DOHH2 (cell line): ENCODE measurements at regions not wholly inside any gene's neighbourhood (a gene's known extent, or its start where the extent isn't known, plus 50 kb on each side); places are given as distances from the start of the nearest gene placed in this dataset.

Experiments
- H3F3A ChIP-seq: fragments of 200-600 bp; sonication (generic), shearing (Covaris generic); 2 replicates; pipeline ENCODE4 v1.6.0; 2016; ENCODE audit warnings: antibody characterized with exemption, mild to moderate bottlenecking; ENCODE audit not compliant: control insufficient read depth, insufficient read depth
- H3K27ac ChIP-seq: fragments of 200-600 bp; sonication (generic); 2 replicates; pipeline ENCODE4 v1.5.1; 2014; ENCODE audit warnings: low read depth, mild to moderate bottlenecking, low read length, moderate library complexity
- H3K27me3 ChIP-seq: fragments of 200-600 bp; sonication (generic); 2 replicates; pipeline ENCODE4 v1.6.1; 2014; ENCODE audit warnings: mild to moderate bottlenecking, low read length, mixed read lengths; ENCODE audit not compliant: control insufficient read depth
- H3K36me3 ChIP-seq: fragments of 200-600 bp; sonication (generic); 2 replicates; pipeline ENCODE4 v1.6.1; 2014; ENCODE audit warnings: mild to moderate bottlenecking, low read length, moderate library complexity, mixed read lengths; ENCODE audit not compliant: control insufficient read depth
- H3K4me1 ChIP-seq: fragments of 200-600 bp; sonication (generic); 2 replicates; pipeline ENCODE4 v1.6.1; 2014; ENCODE audit warnings: mild to moderate bottlenecking, low read length, mixed read lengths; ENCODE audit not compliant: control insufficient read depth
- H3K4me2 ChIP-seq: fragments of 200-600 bp; sonication (generic); 2 replicates; pipeline ENCODE4 v1.6.0; 2014; ENCODE audit warnings: mild to moderate bottlenecking, low read length, moderate library complexity
- H3K4me3 ChIP-seq: fragments of 200-600 bp; sonication (generic); 2 replicates; pipeline ENCODE4 v1.5.1; 2014; ENCODE audit warnings: mild to moderate bottlenecking, low read length, mixed read lengths
- H3K79me2 ChIP-seq: fragments of 200-600 bp; sonication (generic); 2 replicates; pipeline ENCODE4 v1.6.1; 2014; ENCODE audit warnings: mild to moderate bottlenecking, low read length, mixed read lengths; ENCODE audit not compliant: control insufficient read depth
- H3K9me2 ChIP-seq: fragments of 200-600 bp; sonication (generic); replicated peaks from 2 replicates; pipeline ENCODE4 v1.6.1; 2014; ENCODE audit warnings: mild to moderate bottlenecking, low read length, mixed read lengths; ENCODE audit not compliant: control insufficient read depth
- H3K9me3 ChIP-seq: fragments of 200-600 bp; sonication (generic); 2 replicates; pipeline ENCODE4 v1.6.1; 2014; ENCODE audit warnings: antibody characterized with exemption, low read length, mixed read lengths; ENCODE audit not compliant: control insufficient read depth, insufficient read depth
- H4K20me1 ChIP-seq: fragments of 200-600 bp; sonication (generic); 2 replicates; pipeline ENCODE4 v1.6.0; 2014; ENCODE audit warnings: low read depth, mild to moderate bottlenecking, antibody characterized with exemption, low read length, moderate library complexity; ENCODE audit not compliant: control insufficient read depth, insufficient read depth
- EZH2phosphoT487 ChIP-seq: fragments of 200-600 bp; sonication (generic); IDR thresholded peaks from 2 replicates; pipeline ENCODE4 v1.6.1; 2017; ENCODE audit warnings: borderline replicate concordance, mild to moderate bottlenecking, antibody characterized with exemption, low read length, moderate library complexity, mixed read lengths
- TF ChIP-seq, protein P1 (sequence below): fragments of 200-600 bp; sonication (generic); IDR thresholded peaks from one replicate; pipeline ENCODE4 v1.5.1; 2014; ENCODE audit warnings: antibody characterized with exemption, mild to moderate bottlenecking, low read depth, low read length; ENCODE audit not compliant: poor library complexity, severe bottlenecking

DNA sequence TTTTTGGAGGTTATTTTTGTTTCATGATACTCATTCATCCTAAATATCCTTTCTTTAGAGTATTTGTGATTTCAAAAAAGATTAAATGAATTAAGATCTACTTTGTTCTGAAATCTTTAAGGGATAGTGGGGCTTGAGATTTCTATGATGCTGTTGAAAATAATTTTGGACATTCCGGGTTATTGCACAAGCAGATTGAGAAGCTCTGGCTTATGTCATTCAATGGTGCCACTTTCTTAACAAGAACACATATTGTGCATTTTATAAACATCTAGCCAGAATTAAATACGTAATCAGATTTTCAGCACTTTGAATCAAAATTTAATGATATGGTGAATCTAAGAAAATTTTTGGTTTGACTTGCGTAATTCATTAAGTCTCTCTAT lies 207.7 kb upstream of the COL3A1 start:
- Histone ChIP-seq H3K4me3 (no peak overlapping the region), H3K9me2 (no peaks in the 10 kb centered on the region), H3K27ac (no peak overlapping the region), H3K27me3 (no peaks in the 10 kb centered on the region), H3K36me3 (no peaks in the 10 kb centered on the region), H3K4me2 (no peak overlapping the region), H4K20me1 (no peaks in the 10 kb centered on the region), H3F3A (no peaks in the 10 kb centered on the region), H3K9me3 (no peaks in the 10 kb centered on the region), H3K79me2 (no peaks in the 10 kb centered on the region), H3K4me1 (no peaks in the 10 kb centered on the region)
- TF ChIP-seq, protein P1, sequence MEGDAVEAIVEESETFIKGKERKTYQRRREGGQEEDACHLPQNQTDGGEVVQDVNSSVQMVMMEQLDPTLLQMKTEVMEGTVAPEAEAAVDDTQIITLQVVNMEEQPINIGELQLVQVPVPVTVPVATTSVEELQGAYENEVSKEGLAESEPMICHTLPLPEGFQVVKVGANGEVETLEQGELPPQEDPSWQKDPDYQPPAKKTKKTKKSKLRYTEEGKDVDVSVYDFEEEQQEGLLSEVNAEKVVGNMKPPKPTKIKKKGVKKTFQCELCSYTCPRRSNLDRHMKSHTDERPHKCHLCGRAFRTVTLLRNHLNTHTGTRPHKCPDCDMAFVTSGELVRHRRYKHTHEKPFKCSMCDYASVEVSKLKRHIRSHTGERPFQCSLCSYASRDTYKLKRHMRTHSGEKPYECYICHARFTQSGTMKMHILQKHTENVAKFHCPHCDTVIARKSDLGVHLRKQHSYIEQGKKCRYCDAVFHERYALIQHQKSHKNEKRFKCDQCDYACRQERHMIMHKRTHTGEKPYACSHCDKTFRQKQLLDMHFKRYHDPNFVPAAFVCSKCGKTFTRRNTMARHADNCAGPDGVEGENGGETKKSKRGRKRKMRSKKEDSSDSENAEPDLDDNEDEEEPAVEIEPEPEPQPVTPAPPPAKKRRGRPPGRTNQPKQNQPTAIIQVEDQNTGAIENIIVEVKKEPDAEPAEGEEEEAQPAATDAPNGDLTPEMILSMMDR, result no peak
- no peak for TF ChIP-seq EZH2phosphoT487

DNA sequence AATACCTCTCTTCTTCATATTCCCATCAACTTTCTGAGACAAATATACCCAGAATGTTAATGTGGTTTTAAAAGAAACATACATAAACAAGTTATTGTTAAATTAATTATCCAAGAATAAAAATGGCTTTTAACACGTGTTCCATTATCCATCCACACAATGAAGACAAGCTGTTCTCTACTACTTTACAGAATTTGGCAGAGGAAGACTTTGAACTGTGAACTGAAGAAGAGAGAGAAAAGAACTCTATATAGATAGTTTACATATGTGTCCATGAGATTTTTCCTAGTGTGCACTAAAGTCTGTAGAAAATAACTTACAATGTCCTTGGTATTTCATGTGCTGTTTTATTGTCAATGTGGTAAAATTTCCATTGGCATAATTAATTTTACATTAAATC lies 207.0 kb upstream of the COL3A1 start:
- no peaks in the 10 kb centered on the region for H3K9me2 ChIP-seq
- no peak overlapping the region for H3K4me2 ChIP-seq
- no peaks in the 10 kb centered on the region for H3F3A ChIP-seq
- no peaks in the 10 kb centered on the region for H3K79me2 ChIP-seq
- H3K36me3 ChIP-seq, result no peaks in the 10 kb centered on the region
- H3K4me1 ChIP-seq, result no peaks in the 10 kb centered on the region
- no peaks in the 10 kb centered on the region for H3K9me3 ChIP-seq
- no peaks in the 10 kb centered on the region for H4K20me1 ChIP-seq
- H3K27me3 ChIP-seq, result no peaks in the 10 kb centered on the region
- H3K4me3 ChIP-seq, result no peak overlapping the region
- TF ChIP-seq, protein P1, result no peak
- TF ChIP-seq EZH2phosphoT487, result no peak
- H3K27ac ChIP-seq, result no peak overlapping the region

DNA sequence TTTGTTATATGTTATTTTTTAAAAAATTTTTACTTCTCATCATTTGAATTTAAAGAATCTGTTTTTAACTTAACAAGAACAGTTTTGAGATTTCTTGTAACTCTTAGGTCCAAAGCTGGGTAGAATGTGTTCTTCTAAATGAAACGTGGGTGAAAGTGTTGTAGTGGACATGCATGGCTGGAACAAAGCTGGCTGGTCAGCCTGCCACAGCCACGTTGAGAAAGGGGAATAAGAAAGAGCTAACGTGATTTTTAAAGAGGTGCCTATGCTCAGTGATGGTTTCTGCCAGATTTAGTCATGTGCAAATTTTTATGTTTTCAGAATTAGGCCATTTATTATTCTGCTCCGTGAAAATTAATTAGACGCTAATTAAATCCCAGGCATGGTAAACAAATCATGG lies 203.9 kb upstream of the COL3A1 start:
- Histone ChIP-seq H4K20me1 (no peaks in the 10 kb centered on the region), H3K27ac (no peak overlapping the region), H3K4me2 (no peak overlapping the region), H3K4me3 (no peak overlapping the region), H3F3A (no peaks in the 10 kb centered on the region), H3K79me2 (no peaks in the 10 kb centered on the region), H3K27me3 (no peaks in the 10 kb centered on the region), H3K9me2 (no peaks in the 10 kb centered on the region), H3K9me3 (no peaks in the 10 kb centered on the region), H3K4me1 (no peaks in the 10 kb centered on the region), H3K36me3 (no peaks in the 10 kb centered on the region)
- TF ChIP-seq, protein P1, result no peak
- TF ChIP-seq EZH2phosphoT487, result no peak

DNA sequence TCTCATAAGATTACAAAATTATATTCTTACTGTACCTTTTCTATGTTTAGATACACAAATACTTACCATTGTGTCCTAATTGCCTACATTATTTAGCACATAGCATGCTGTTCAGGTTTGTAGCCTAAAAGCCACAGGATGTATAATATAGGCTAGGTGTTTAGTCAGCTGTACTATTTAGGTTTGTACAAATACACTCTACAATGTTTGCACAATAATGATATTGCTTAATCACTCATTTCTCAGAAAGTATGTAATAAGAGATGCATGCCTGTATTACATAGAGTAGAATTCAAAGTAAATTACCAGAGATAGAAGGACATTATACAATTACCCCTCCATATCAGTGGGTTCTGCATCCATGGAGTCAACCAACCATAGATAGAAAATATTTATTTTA lies 201.1 kb upstream of the COL3A1 start:
- no peaks in the 10 kb centered on the region for H3K9me2 ChIP-seq
- H3K4me3 ChIP-seq, result no peak overlapping the region
- no peaks in the 10 kb centered on the region for H3F3A ChIP-seq
- H3K79me2 ChIP-seq, result no peaks in the 10 kb centered on the region
- TF ChIP-seq EZH2phosphoT487, result no peak
- TF ChIP-seq, protein P1, result no peak
- H3K27ac ChIP-seq, result no peak overlapping the region
- H4K20me1 ChIP-seq, result no peaks in the 10 kb centered on the region
- no peaks in the 10 kb centered on the region for H3K27me3 ChIP-seq
- H3K4me2 ChIP-seq, result no peak overlapping the region
- H3K9me3 ChIP-seq, result no peaks in the 10 kb centered on the region
- no peaks in the 10 kb centered on the region for H3K4me1 ChIP-seq
- H3K36me3 ChIP-seq, result no peaks in the 10 kb centered on the region
